Chondrocyte (in vitro differentiated cells): ENCODE measurements at regions not wholly inside any gene's neighbourhood (a gene's known extent, or its start where the extent isn't known, plus 50 kb on each side); places are given as distances from the start of the nearest gene placed in this dataset.
A peak's percentile ranks its signal among the peaks of the same experiment; 100 is the strongest.

Experiments
- DNase-seq: peaks from one replicate; pipeline ENCODE4 v3.0.0; 2021; ENCODE audit warnings: mixed read lengths, low spot score
- H3K27ac Mint-ChIP-seq: one replicate; pipeline ENCODE4 v1.8.0; 2021; ENCODE audit warnings: mild to moderate bottlenecking, moderate library complexity, mixed read lengths; ENCODE audit not compliant: unreplicated experiment
- H3K27me3 Mint-ChIP-seq: 2 replicates; pipeline ENCODE4 v1.8.0; 2021; ENCODE audit warnings: low read depth, mixed read lengths
- H3K36me3 Mint-ChIP-seq: 2 replicates; pipeline ENCODE4 v1.8.0; 2021; ENCODE audit warnings: low read depth, mixed read lengths
- H3K4me1 Mint-ChIP-seq: 2 replicates; pipeline ENCODE4 v1.8.0; 2021; ENCODE audit warnings: low read depth, mild to moderate bottlenecking, mixed read lengths
- H3K4me3 Mint-ChIP-seq: one replicate; pipeline ENCODE4 v1.8.0; 2021; ENCODE audit warnings: mild to moderate bottlenecking, moderate library complexity, mixed read lengths; ENCODE audit not compliant: unreplicated experiment
- H3K9me3 Mint-ChIP-seq: 2 replicates; pipeline ENCODE4 v1.8.0; 2021; ENCODE audit warnings: low read depth, mixed read lengths
- CTCF ChIP-seq: fragments of 200-600 bp; sonication (generic); IDR thresholded peaks from 2 replicates; pipeline ENCODE4 v1.5.0; 2021; ENCODE audit warnings: antibody characterized with exemption, mild to moderate bottlenecking, moderate library complexity

- no peak for TF ChIP-seq CTCF
- no peaks in the 10 kb centered on the region for H3K4me1 Mint-ChIP-seq
- no peaks in the 10 kb centered on the region for H3K9me3 Mint-ChIP-seq
- no peaks in the 10 kb centered on the region for H3K27me3 Mint-ChIP-seq
- H3K4me3 Mint-ChIP-seq = no peak overlapping the region
- no peaks in the 10 kb centered on the region for H3K36me3 Mint-ChIP-seq
- H3K27ac Mint-ChIP-seq = no peak overlapping the region
- no peak for DNase-seq
Observed at GRCh38 chr11:24344222-24344621, 152.6 kb upstream of the LUZP2 start.

- no peak overlapping the region for H3K4me3 Mint-ChIP-seq
- peaks cover 1% of the 10 kb centered on the region for H3K36me3 Mint-ChIP-seq
- H3K27ac Mint-ChIP-seq = no peak overlapping the region
- no peaks in the 10 kb centered on the region for H3K27me3 Mint-ChIP-seq
- H3K4me1 Mint-ChIP-seq = no peaks in the 10 kb centered on the region
- no peak for DNase-seq
- TF ChIP-seq CTCF = no peak
- peaks cover 7% of the 10 kb centered on the region for H3K9me3 Mint-ChIP-seq
Observed at GRCh38 chr11:24348908-24349307, 147.9 kb upstream of the LUZP2 start.

DNA sequence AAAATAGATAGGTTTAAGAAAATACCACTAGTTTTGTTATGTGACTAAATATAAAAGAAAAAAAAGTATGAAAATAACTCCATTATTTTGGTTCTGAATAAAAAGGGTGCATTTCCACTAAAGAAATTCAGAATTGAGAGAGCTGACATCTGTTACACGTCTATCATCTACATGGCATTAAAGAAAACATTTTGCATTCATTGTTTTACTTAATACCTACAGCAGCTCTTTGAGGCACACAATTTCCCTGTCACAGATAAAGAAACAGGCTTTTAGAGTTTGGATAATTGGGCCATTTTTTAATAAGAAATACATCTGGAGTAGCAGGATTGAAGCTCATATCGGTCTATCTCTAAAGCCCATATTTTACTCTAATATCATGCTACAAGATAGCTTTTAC, 145.7 kb upstream of the LUZP2 start:
- TF ChIP-seq CTCF = no peak
- Mint-ChIP-seq H3K27me3 (no peaks in the 10 kb centered on the region), H3K27ac (no peak overlapping the region), H3K9me3 (peaks cover 7% of the 10 kb centered on the region), H3K4me3 (no peak overlapping the region), H3K36me3 (peaks cover 1% of the 10 kb centered on the region), H3K4me1 (no peaks in the 10 kb centered on the region)
- DNase-seq = no peak

DNA sequence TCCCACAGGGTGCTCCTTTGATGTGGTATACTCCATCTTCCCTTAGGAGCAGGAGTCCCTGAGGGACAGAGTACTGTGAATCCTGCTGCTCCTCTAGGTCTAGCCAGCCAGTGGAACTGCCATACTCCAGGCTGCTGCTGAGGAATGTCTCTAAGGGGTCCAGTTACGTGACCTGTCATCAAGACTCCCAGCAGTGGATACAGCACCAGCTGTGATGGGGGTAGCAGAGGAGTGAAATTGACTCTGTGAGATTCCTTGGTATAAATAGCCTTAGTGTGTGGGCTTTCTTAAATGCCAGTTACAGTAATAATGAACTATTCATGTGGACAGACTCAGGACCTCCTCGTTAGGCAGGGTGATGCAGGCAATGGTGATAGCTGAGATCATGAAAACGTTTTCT, 140.4 kb upstream of the LUZP2 start:
- H3K27me3 Mint-ChIP-seq = no peaks in the 10 kb centered on the region
- H3K9me3 Mint-ChIP-seq = peaks cover 10% of the 10 kb centered on the region
- H3K4me3 Mint-ChIP-seq = no peak overlapping the region
- no peak for DNase-seq
- peaks cover 23% of the 10 kb centered on the region for H3K4me1 Mint-ChIP-seq
- no peak overlapping the region for H3K27ac Mint-ChIP-seq
- peaks cover 1% of the 10 kb centered on the region for H3K36me3 Mint-ChIP-seq
- TF ChIP-seq CTCF = no peak

- Mint-ChIP-seq H3K27ac (peak overlapping the region; percentile 8), H3K9me3 (peaks cover 17% of the 10 kb centered on the region), H3K4me3 (no peak overlapping the region), H3K36me3 (peaks cover 7% of the 10 kb centered on the region), H3K27me3 (no peaks in the 10 kb centered on the region), H3K4me1 (peaks cover 23% of the 10 kb centered on the region)
- DNase-seq = no peak
- TF ChIP-seq CTCF = no peak
Observed at GRCh38 chr11:24357620-24358410, 139.0 kb upstream of the LUZP2 start.
